AG04450 (cell line): ENCODE measurements at regions not wholly inside any gene's neighbourhood (a gene's known extent, or its start where the extent isn't known, plus 50 kb on each side); places are given as distances from the start of the nearest gene placed in this dataset.
"Not testable (repeated sequence)": the region's sequence is repeated elsewhere in the genome, so short reads cannot be mapped to it uniquely, and the experiment has no call there.

Experiments used
- CTCF ChIA-PET: fragments of 300-600, 350-600 bp; formaldehyde crosslinking; extraction: SDS; loops from one replicate; lab custom pipeline; 2022; ENCODE audit warnings: antibody characterized with exemption, inconsistent platforms; lab: Charles Lee
- POLR2A ChIA-PET: fragments of 350-600 bp; formaldehyde crosslinking; extraction: SDS; loops from one replicate; lab custom pipeline; 2021; ENCODE audit warnings: antibody characterized with exemption, inconsistent platforms; lab: Yijun Ruan, JAX
- DNase-seq: peaks from one replicate; pipeline ENCODE4 v3.0.0-alpha.2; 2011; ENCODE audit warnings: low read depth, low spot score
- H3K27ac ChIP-seq: one replicate; pipeline ENCODE4 v1.5.1; 2012; ENCODE audit warnings: low read depth, low read length, control low read depth
- H3K27me3 ChIP-seq: one replicate; pipeline ENCODE4 v1.6.0; 2012; ENCODE audit warnings: low read length; ENCODE audit not compliant: control insufficient read depth, insufficient read depth
- H3K4me3 ChIP-seq: 2 replicates; pipeline ENCODE4 v1.5.1; 2011; ENCODE audit warnings: mild to moderate bottlenecking, low read depth, low read length, control low read depth
- H3K9me3 ChIP-seq: 2 replicates; pipeline ENCODE4 v1.5.1; 2012; ENCODE audit warnings: low read length; ENCODE audit not compliant: control insufficient read depth, insufficient read depth
- CTCF ChIP-seq: IDR thresholded peaks from 2 replicates; pipeline ENCODE4 v1.5.1; 2011; ENCODE audit warnings: low read depth, low read length, control low read depth, inconsistent platforms

GRCh38 chrX:150228431-150228830, 134.7 kb upstream of the MAMLD1 start:
- CTCF ChIA-PET = no interaction called here
- POLR2A ChIA-PET = no interaction called here
- Histone ChIP-seq H3K9me3 (no peaks in the 10 kb centered on the region), H3K27me3 (no peaks in the 10 kb centered on the region), H3K27ac (no peak overlapping the region), H3K4me3 (no peak overlapping the region)
- no peak for TF ChIP-seq CTCF
- no peak for DNase-seq

GRCh38 chrX:150229030-150229429, 134.1 kb upstream of the MAMLD1 start:
- Histone ChIP-seq H3K27me3 (no peaks in the 10 kb centered on the region), H3K4me3 (no peak overlapping the region), H3K9me3 (no peaks in the 10 kb centered on the region), H3K27ac (no peak overlapping the region)
- no peak for DNase-seq
- TF ChIP-seq CTCF = no peak
- CTCF ChIA-PET = no interaction called here
- POLR2A ChIA-PET = no interaction called here

- ChIA-PET CTCF (no interaction called here), POLR2A (no interaction called here)
- no peaks in the 10 kb centered on the region for H3K27me3 ChIP-seq
- DNase-seq = no peak
- no peaks in the 10 kb centered on the region for H3K9me3 ChIP-seq
- no peak overlapping the region for H3K27ac ChIP-seq
- TF ChIP-seq CTCF = no peak
- H3K4me3 ChIP-seq = no peak overlapping the region
Measured at GRCh38 chrX:150229481-150229880, 133.6 kb upstream of the MAMLD1 start.

- H3K4me3 ChIP-seq, H3K27ac ChIP-seq, DNase-seq, H3K27me3 ChIP-seq, CTCF ChIA-PET, H3K9me3 ChIP-seq, POLR2A ChIA-PET: not testable (repeated sequence)
Measured at GRCh38 chrX:150230952-150231351, 132.2 kb upstream of the MAMLD1 start.

GRCh38 chrX:150231368-150231767, 131.7 kb upstream of the MAMLD1 start:
- DNase-seq, H3K27ac ChIP-seq, POLR2A ChIA-PET, H3K27me3 ChIP-seq, H3K4me3 ChIP-seq, CTCF ChIA-PET, H3K9me3 ChIP-seq: not testable (repeated sequence)

- H3K9me3 ChIP-seq, H3K4me3 ChIP-seq, H3K27me3 ChIP-seq, H3K27ac ChIP-seq, POLR2A ChIA-PET, CTCF ChIA-PET, DNase-seq: not testable (repeated sequence)
Measured at GRCh38 chrX:150232222-150232621, 130.9 kb upstream of the MAMLD1 start.

GRCh38 chrX:150234126-150234525, 129.0 kb upstream of the MAMLD1 start:
- no peak overlapping the region for H3K4me3 ChIP-seq
- no peaks in the 10 kb centered on the region for H3K27me3 ChIP-seq
- CTCF ChIA-PET = no interaction called here
- H3K27ac ChIP-seq = no peak overlapping the region
- DNase-seq = no peak
- TF ChIP-seq CTCF = no peak
- no peaks in the 10 kb centered on the region for H3K9me3 ChIP-seq
- POLR2A ChIA-PET = no interaction called here
